ENCODE measurements at regions not wholly inside any gene's neighbourhood (a gene's known extent, or its start where the extent isn't known, plus 50 kb on each side); places are given as distances from the start of the nearest gene placed in this dataset.

DNA sequence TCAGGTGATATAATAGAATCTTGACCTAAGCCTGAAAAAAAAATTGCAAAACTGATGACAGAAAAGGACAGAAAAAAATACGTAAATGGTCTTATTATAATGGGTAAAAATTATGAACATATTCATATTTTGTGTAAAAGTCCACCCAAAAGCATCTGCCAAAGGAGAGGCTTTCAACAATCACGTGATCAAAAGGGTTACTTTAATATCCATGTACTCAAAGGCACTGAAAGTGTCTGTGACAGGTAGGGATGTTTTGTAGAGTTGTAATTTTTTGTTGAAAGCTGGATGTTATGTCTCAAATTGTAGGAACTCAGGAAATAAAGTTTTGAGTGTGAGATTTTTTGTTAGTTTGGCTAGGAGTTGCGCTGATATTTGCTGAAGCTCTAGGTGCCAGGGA is 144.8 kb upstream of the GALNTL6 start:
- H2AFZ ChIP-seq (ENCODE audit: low read depth, low read length), result no peak overlapping the region
- no peak overlapping the region for H3K9ac ChIP-seq (replicated peaks; ENCODE audit: extremely low read depth, insufficient read depth, low read length)
- no peaks in the 10 kb centered on the region for H3K79me2 ChIP-seq (ENCODE audit: control insufficient read depth, insufficient read depth, low read length)
- TF ChIP-seq JUN (IDR thresholded peaks at IDR 0.05; ENCODE audit: borderline replicate concordance, insufficient read depth, insufficient read length, low read depth) (no peak), POLR2A (IDR thresholded peaks at IDR 0.05; ENCODE audit: low read depth, low read length) (no peak), GATA2 (IDR thresholded peaks at IDR 0.05; ENCODE audit: insufficient read depth, insufficient read length, low read depth, low read length) (no peak), FOS (IDR thresholded peaks at IDR 0.05; ENCODE audit: borderline replicate concordance, insufficient read depth, low read length) (no peak), POLR2AphosphoS5 (IDR thresholded peaks at IDR 0.05; ENCODE audit: insufficient read depth, low read depth, low read length) (no peak), CTCF (IDR thresholded peaks at IDR 0.05; ENCODE audit: extremely low read depth in 1 of 2, insufficient read depth in 1 of 2, low read depth in 1 of 2, low read length in 2 of 2) (no peak)
- H3K27ac ChIP-seq (ENCODE audit: insufficient read depth, low read depth, low read length), result no peak overlapping the region
- H3K36me3 ChIP-seq (ENCODE audit: control insufficient read depth in 2 of 2, extremely low read depth in 1 of 2, insufficient read depth in 2 of 2, low read length in 2 of 2), result no peaks in the 10 kb centered on the region
- no peak overlapping the region for H3K4me3 ChIP-seq (replicated peaks in 1 of 3; ENCODE audit: insufficient read depth in 1 of 3, low read depth in 1 of 3, low read length in 3 of 3)
- DNase-seq (ENCODE audit: low read depth, low spot score), result no peak
- no TSS peak for BruUV-seq (replicated peaks)
- H3K9me3 ChIP-seq (replicated peaks; ENCODE audit: control insufficient read depth, insufficient read depth, low read length), result peaks cover 6% of the 10 kb centered on the region
- no peaks in the 10 kb centered on the region for H3K27me3 ChIP-seq (ENCODE audit: control insufficient read depth in 2 of 2, insufficient read depth in 2 of 2, low read length in 2 of 2)
- H4K20me1 ChIP-seq (replicated peaks; ENCODE audit: control insufficient read depth, extremely low read depth, insufficient read depth, low read length), result no peaks in the 10 kb centered on the region
- no peak overlapping the region for H3K4me2 ChIP-seq (ENCODE audit: insufficient read depth, low read length)
- FAIRE-seq, result no peak
- dilution Hi-C loops (cut with MboI; ENCODE audit: extremely low pct_ligation_motif_present, low sequenced_read_pairs), result no loop called here
- POLR2A ChIA-PET, result no interaction called here
- no peaks in the 10 kb centered on the region for H3K4me1 ChIP-seq (ENCODE audit: control insufficient read depth, extremely low read depth, insufficient read depth, low read length)
- intact Hi-C loops (cut with micrococcal nuclease), result no loop called here
- no peaks in the 10 kb centered on the region for H3K9me1 ChIP-seq (replicated peaks; ENCODE audit: control insufficient read depth, extremely low read depth, insufficient read depth, low read length)
- CTCF ChIA-PET, result no interaction called here

- BruUV-seq (replicated peaks), result no TSS peak
- H3K4me1 ChIP-seq (ENCODE audit: control insufficient read depth, extremely low read depth, insufficient read depth, low read length), result no peaks in the 10 kb centered on the region
- no peak overlapping the region for H3K27ac ChIP-seq (ENCODE audit: insufficient read depth, low read depth, low read length)
- H3K27me3 ChIP-seq (ENCODE audit: control insufficient read depth in 2 of 2, insufficient read depth in 2 of 2, low read length in 2 of 2), result no peaks in the 10 kb centered on the region
- no peak for FAIRE-seq
- intact Hi-C loops (cut with micrococcal nuclease), result no loop called here
- H3K79me2 ChIP-seq (ENCODE audit: control insufficient read depth, insufficient read depth, low read length), result no peaks in the 10 kb centered on the region
- DNase-seq (ENCODE audit: low read depth, low spot score), result no peak
- no peak overlapping the region for H3K9ac ChIP-seq (replicated peaks; ENCODE audit: extremely low read depth, insufficient read depth, low read length)
- no peaks in the 10 kb centered on the region for H3K36me3 ChIP-seq (ENCODE audit: control insufficient read depth in 2 of 2, extremely low read depth in 1 of 2, insufficient read depth in 2 of 2, low read length in 2 of 2)
- no peak overlapping the region for H3K4me2 ChIP-seq (ENCODE audit: insufficient read depth, low read length)
- dilution Hi-C loops (cut with MboI; ENCODE audit: extremely low pct_ligation_motif_present, low sequenced_read_pairs), result no loop called here
- no peak overlapping the region for H3K4me3 ChIP-seq (replicated peaks in 1 of 3; ENCODE audit: insufficient read depth in 1 of 3, low read depth in 1 of 3, low read length in 3 of 3)
- CTCF ChIA-PET, result no interaction called here
- H2AFZ ChIP-seq (ENCODE audit: low read depth, low read length), result no peak overlapping the region
- POLR2A ChIA-PET, result no interaction called here
- H3K9me1 ChIP-seq (replicated peaks; ENCODE audit: control insufficient read depth, extremely low read depth, insufficient read depth, low read length), result no peaks in the 10 kb centered on the region
- no peaks in the 10 kb centered on the region for H4K20me1 ChIP-seq (replicated peaks; ENCODE audit: control insufficient read depth, extremely low read depth, insufficient read depth, low read length)
- TF ChIP-seq GATA2 (IDR thresholded peaks at IDR 0.05; ENCODE audit: insufficient read depth, insufficient read length, low read depth, low read length), result no peak
- TF ChIP-seq EZH2 (IDR thresholded peaks at IDR 0.05; ENCODE audit: borderline replicate concordance, low read depth, low read length, severe bottlenecking), result no peak
- no peak for TF ChIP-seq POLR2AphosphoS5 (IDR thresholded peaks at IDR 0.05; ENCODE audit: insufficient read depth, low read depth, low read length)
- no peak for TF ChIP-seq POLR2A (IDR thresholded peaks at IDR 0.05; ENCODE audit: low read depth, low read length)
- TF ChIP-seq FOS (IDR thresholded peaks at IDR 0.05; ENCODE audit: borderline replicate concordance, insufficient read depth, low read length), result no peak
- no peak for TF ChIP-seq CTCF (IDR thresholded peaks at IDR 0.05; ENCODE audit: extremely low read depth in 1 of 2, insufficient read depth in 1 of 2, low read depth in 1 of 2, low read length in 2 of 2)
- TF ChIP-seq JUN (IDR thresholded peaks at IDR 0.05; ENCODE audit: borderline replicate concordance, insufficient read depth, insufficient read length, low read depth), result no peak
- TF ChIP-seq MYC (IDR thresholded peaks at IDR 0.05; ENCODE audit: low read depth, low read length), result no peak
- no peak for TF ChIP-seq MAX (IDR thresholded peaks at IDR 0.05; ENCODE audit: insufficient read depth, insufficient read length)
- peaks cover 9% of the 10 kb centered on the region for H3K9me3 ChIP-seq (replicated peaks; ENCODE audit: control insufficient read depth, insufficient read depth, low read length)
Measured at GRCh38 chr4:171667906-171668305, 145.3 kb upstream of the GALNTL6 start.
